Activated naive CD4-positive, alpha-beta T cell treated with anti-CD3 and anti-CD28 coated beads, Interleukin-2, amount 10 ng/mL, durations not matched to agents 7 days and 5 days (primary cell): ENCODE measurements at regions not wholly inside any gene's neighbourhood (a gene's known extent, or its start where the extent isn't known, plus 50 kb on each side); places are given as distances from the start of the nearest gene placed in this dataset.
"Not testable (repeated sequence)": the region's sequence is repeated elsewhere in the genome, so short reads cannot be mapped to it uniquely, and the experiment has no call there.

Experiments
- CTCF ChIA-PET: fragments of 350-600 bp; sonication (Branson Sonifier 250); formaldehyde crosslinking; loops from one replicate; lab custom pipeline; 2021; ENCODE audit warnings: antibody characterized with exemption; lab: Charles Lee
- DNase-seq: peaks from one replicate; pipeline ENCODE4 v3.0.0-alpha.2; 2020
- H3K27ac Mint-ChIP-seq: one replicate; pipeline ENCODE4 v1.8.0; 2021; ENCODE audit warnings: mild to moderate bottlenecking, moderate library complexity, mixed read lengths
- H3K27me3 Mint-ChIP-seq: one replicate; pipeline ENCODE4 v1.8.0; 2021; ENCODE audit warnings: mild to moderate bottlenecking, mixed read lengths
- H3K36me3 Mint-ChIP-seq: one replicate; pipeline ENCODE4 v1.8.0; 2021; ENCODE audit warnings: mixed read lengths
- H3K4me1 Mint-ChIP-seq: one replicate; pipeline ENCODE4 v1.8.0; 2021; ENCODE audit warnings: mixed read lengths
- H3K4me3 Mint-ChIP-seq: one replicate; pipeline ENCODE4 v1.8.0; 2021; ENCODE audit warnings: mild to moderate bottlenecking, moderate library complexity, mixed read lengths
- H3K9me3 Mint-ChIP-seq: one replicate; pipeline ENCODE4 v1.8.0; 2021; ENCODE audit warnings: mixed read lengths

GRCh38 chr20:4326195-4327065, 77.3 kb upstream of the ADRA1D start:
- DNase-seq = no peak
- no peak overlapping the region for H3K4me3 Mint-ChIP-seq
- H3K9me3 Mint-ChIP-seq = no peaks in the 10 kb centered on the region
- no peak overlapping the region for H3K27ac Mint-ChIP-seq
- no peaks in the 10 kb centered on the region for H3K4me1 Mint-ChIP-seq
- CTCF ChIA-PET = interaction anchor here (0.7 kb wide), 1 partner anchor 134 kb away, joined by 3 read pairs; no protein-coding TSS in a partner anchor
- no peaks in the 10 kb centered on the region for H3K36me3 Mint-ChIP-seq
- peaks cover 19% of the 10 kb centered on the region for H3K27me3 Mint-ChIP-seq

- no peaks in the 10 kb centered on the region for H3K9me3 Mint-ChIP-seq
- CTCF ChIA-PET = no interaction called here
- H3K27ac Mint-ChIP-seq = no peak overlapping the region
These were observed 76.6 kb upstream of the ADRA1D start for GRCh38 chr20:4325548-4326187.

GRCh38 chr20:4324611-4325243, 75.6 kb upstream of the ADRA1D start:
- CTCF ChIA-PET = no interaction called here
- Mint-ChIP-seq H3K36me3 (no peaks in the 10 kb centered on the region), H3K9me3 (peaks cover 1% of the 10 kb centered on the region), H3K27me3 (peaks cover 21% of the 10 kb centered on the region), H3K27ac (no peak overlapping the region), H3K4me3 (no peak overlapping the region), H3K4me1 (no peaks in the 10 kb centered on the region)
- no peak for DNase-seq

More at GRCh38 chr20:4325548-4326187, 76.6 kb upstream of the ADRA1D start:
- DNase-seq = no peak
- Mint-ChIP-seq H3K36me3 (no peaks in the 10 kb centered on the region), H3K27me3 (peaks cover 21% of the 10 kb centered on the region), H3K4me1 (no peaks in the 10 kb centered on the region), H3K4me3 (no peak overlapping the region)

GRCh38 chr20:4322499-4322898, 73.4 kb upstream of the ADRA1D start:
- no peak for DNase-seq
- CTCF ChIA-PET = no interaction called here
- no peak overlapping the region for H3K4me3 Mint-ChIP-seq
- no peak overlapping the region for H3K27ac Mint-ChIP-seq
- H3K9me3 Mint-ChIP-seq = peaks cover 3% of the 10 kb centered on the region
- H3K36me3 Mint-ChIP-seq = no peaks in the 10 kb centered on the region
- no peaks in the 10 kb centered on the region for H3K4me1 Mint-ChIP-seq
- peaks cover 25% of the 10 kb centered on the region for H3K27me3 Mint-ChIP-seq

DNA sequence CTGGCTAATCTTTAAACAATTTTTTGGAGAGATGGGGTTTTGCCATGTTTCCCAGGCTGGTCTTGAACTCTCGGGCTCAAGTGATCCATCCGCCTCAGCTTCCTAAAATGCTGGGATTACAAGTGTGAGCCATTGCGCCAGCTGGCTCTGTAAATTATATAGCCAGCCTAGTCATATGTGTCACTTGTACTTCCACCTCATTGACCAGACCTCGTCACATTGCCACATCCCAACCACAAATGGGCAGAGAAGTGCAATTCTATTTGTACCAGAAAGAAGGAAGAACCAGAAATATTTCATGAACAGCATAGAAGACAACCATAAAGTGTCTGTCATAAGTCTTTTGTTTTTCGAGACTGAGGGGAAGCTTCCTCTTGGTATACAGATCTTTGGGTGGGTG, 71.2 kb upstream of the ADRA1D start:
- no peak overlapping the region for H3K4me3 Mint-ChIP-seq
- H3K27me3 Mint-ChIP-seq = peaks cover 20% of the 10 kb centered on the region
- no peak for DNase-seq
- CTCF ChIA-PET = no interaction called here
- H3K27ac Mint-ChIP-seq = no peak overlapping the region
- no peaks in the 10 kb centered on the region for H3K4me1 Mint-ChIP-seq
- H3K36me3 Mint-ChIP-seq = no peaks in the 10 kb centered on the region
- peaks cover 3% of the 10 kb centered on the region for H3K9me3 Mint-ChIP-seq

DNA sequence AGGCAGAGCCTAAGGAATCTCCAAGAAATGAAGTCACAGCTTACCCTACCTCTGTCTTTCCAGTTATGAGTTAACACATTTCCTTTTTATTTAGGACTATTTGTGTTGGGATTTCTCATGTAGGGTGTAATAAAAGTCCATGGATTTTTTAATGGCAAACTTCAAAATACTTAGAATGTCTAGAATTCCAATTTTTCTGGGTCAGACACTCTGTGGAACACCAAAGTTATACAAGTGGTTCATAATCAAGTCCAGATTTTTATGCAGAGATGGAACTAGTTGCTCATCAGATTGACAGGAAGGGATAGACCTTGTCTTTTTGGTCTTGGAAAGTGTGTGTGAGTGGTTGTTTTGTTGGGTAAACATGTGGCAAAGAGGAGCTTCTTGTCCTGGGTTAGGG, 69.8 kb upstream of the ADRA1D start:
- no peaks in the 10 kb centered on the region for H3K4me1 Mint-ChIP-seq
- no peak for DNase-seq
- peaks cover 18% of the 10 kb centered on the region for H3K27me3 Mint-ChIP-seq
- H3K9me3 Mint-ChIP-seq = peaks cover 3% of the 10 kb centered on the region
- CTCF ChIA-PET = no interaction called here
- no peak overlapping the region for H3K4me3 Mint-ChIP-seq
- no peak overlapping the region for H3K27ac Mint-ChIP-seq
- no peaks in the 10 kb centered on the region for H3K36me3 Mint-ChIP-seq

GRCh38 chr20:4310616-4311015, 61.5 kb upstream of the ADRA1D start:
- CTCF ChIA-PET = not testable (repeated sequence)
- peaks cover 15% of the 10 kb centered on the region for H3K27me3 Mint-ChIP-seq

DNA sequence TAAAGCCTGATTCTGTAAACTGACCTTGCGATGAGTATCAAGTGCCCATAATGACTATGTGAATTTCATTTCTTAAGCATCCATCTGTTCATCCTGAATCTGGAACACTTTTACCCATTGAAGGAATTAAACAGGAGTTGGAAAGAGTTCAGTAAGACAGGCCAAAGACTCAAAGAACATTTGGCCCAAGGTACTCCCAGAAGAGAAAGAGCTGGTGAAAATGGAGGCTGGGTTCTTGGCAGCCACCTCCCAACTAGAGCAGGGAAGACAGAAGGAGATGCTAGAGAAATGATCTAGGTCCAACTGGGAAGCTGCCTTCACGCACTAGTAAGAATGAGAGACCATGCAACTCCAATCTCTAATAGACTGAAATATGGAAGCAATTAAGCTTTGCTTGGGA, 57.1 kb upstream of the ADRA1D start:
- no peak overlapping the region for H3K4me3 Mint-ChIP-seq
- H3K27me3 Mint-ChIP-seq = peaks cover 21% of the 10 kb centered on the region
- H3K9me3 Mint-ChIP-seq = no peaks in the 10 kb centered on the region
- no peak for DNase-seq
- CTCF ChIA-PET = interaction anchor here (0.8 kb wide), 1 partner anchor 31 kb away, joined by 3 read pairs; no protein-coding TSS in a partner anchor
- no peaks in the 10 kb centered on the region for H3K36me3 Mint-ChIP-seq
- no peaks in the 10 kb centered on the region for H3K4me1 Mint-ChIP-seq
- no peak overlapping the region for H3K27ac Mint-ChIP-seq

More at GRCh38 chr20:4310616-4311015, 61.5 kb upstream of the ADRA1D start:
- not testable (repeated sequence) for H3K27ac Mint-ChIP-seq, DNase-seq, H3K9me3 Mint-ChIP-seq, H3K36me3 Mint-ChIP-seq, H3K4me3 Mint-ChIP-seq, H3K4me1 Mint-ChIP-seq

DNA sequence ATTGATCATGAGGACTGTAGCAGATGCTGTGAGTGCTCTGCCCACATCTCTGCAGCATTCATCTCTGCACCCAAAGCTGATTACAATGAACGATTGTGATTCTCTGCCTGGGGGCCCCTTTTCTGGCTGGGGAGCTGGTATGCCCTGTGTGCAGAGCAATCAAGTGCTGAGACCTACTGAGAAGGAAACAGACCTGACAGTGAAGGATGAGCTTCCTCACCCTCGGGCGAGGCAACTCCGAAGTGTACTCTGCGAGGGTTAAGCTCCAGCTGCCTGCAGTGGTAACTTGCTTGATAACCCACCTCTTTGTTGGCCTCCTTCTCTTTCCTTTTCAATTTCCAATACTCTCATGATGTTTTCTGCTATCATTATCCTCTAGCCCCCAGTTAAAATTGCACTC, 56.0 kb upstream of the ADRA1D start:
- Mint-ChIP-seq H3K4me3 (no peak overlapping the region), H3K9me3 (no peaks in the 10 kb centered on the region), H3K36me3 (no peaks in the 10 kb centered on the region), H3K4me1 (no peaks in the 10 kb centered on the region), H3K27me3 (peaks cover 31% of the 10 kb centered on the region), H3K27ac (no peak overlapping the region)
- CTCF ChIA-PET = no interaction called here
- no peak for DNase-seq

- Mint-ChIP-seq H3K27me3 (peaks cover 31% of the 10 kb centered on the region), H3K36me3 (no peaks in the 10 kb centered on the region), H3K27ac (no peak overlapping the region), H3K4me3 (no peak overlapping the region), H3K4me1 (no peaks in the 10 kb centered on the region), H3K9me3 (no peaks in the 10 kb centered on the region)
- no peak for DNase-seq
- CTCF ChIA-PET = no interaction called here
These were observed 55.5 kb upstream of the ADRA1D start for GRCh38 chr20:4304601-4305000.

DNA sequence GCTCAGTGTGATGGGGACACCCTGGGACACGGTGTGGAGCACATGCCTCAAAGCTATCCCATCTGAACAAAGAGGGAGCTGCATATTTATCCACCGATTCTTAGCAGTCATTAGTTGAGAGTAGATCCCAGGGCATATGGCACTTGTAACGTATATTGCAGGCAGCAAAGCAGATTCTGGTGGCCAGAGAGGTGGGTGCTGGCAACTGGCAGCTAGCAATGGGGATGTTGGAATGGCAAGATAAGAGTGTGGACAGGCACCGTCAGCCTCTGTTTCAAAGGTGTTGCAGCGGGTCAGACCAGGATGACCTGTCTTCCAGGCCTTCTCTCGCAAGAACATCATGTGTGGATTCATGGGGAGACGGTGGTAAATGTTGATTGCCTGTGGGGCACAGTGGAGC, 54.0 kb upstream of the ADRA1D start:
- H3K9me3 Mint-ChIP-seq = no peaks in the 10 kb centered on the region
- DNase-seq = no peak
- H3K36me3 Mint-ChIP-seq = no peaks in the 10 kb centered on the region
- H3K27me3 Mint-ChIP-seq = peaks cover 41% of the 10 kb centered on the region
- CTCF ChIA-PET = no interaction called here
- no peak overlapping the region for H3K27ac Mint-ChIP-seq
- no peaks in the 10 kb centered on the region for H3K4me1 Mint-ChIP-seq
- no peak overlapping the region for H3K4me3 Mint-ChIP-seq

DNA sequence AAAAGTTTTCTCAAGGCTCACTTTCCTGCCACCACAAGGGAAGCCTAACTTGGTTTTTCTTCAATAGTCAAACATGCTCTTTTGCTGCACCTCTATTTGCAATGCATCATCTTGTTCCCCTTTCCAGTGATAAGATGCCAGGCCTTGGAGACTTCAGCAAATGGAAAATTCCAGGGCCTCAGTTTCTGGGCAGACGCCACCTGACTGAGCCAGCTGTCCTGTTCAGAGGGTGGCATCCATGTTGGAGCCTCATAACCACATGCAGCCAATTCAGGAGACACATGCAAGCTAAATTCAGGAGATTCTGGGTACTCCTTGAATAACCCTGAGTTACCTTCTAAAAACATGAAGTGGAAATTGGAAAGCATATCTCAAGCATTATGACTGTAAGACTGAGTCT, 51.8 kb upstream of the ADRA1D start:
- Mint-ChIP-seq H3K4me1 (no peaks in the 10 kb centered on the region), H3K27me3 (peaks cover 41% of the 10 kb centered on the region), H3K4me3 (no peak overlapping the region), H3K27ac (no peak overlapping the region), H3K36me3 (no peaks in the 10 kb centered on the region), H3K9me3 (no peaks in the 10 kb centered on the region)
- DNase-seq = no peak
- CTCF ChIA-PET = no interaction called here

DNA sequence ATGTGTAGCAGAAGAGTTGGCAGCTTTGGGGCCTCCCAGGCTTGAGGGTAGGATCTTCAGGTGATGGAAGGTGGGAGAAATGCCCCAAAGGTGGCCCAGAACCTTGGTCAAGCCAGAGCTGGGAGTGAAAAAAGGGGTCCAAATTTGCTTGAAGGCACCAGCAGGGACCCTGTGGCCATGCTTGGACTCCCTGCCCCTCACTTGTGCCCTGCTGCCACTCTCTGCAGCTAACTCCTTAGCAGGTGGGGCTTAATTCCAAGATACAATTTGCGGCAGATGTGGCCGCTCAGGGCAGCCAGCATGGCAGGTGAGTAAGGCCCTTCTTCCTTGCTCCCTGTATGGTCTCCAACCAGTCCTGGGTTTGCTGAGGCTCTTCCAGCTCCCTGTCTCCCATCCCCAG, 51.3 kb upstream of the ADRA1D start:
- peaks cover 43% of the 10 kb centered on the region for H3K27me3 Mint-ChIP-seq
- H3K27ac Mint-ChIP-seq = no peak overlapping the region
- no peaks in the 10 kb centered on the region for H3K9me3 Mint-ChIP-seq
- no peaks in the 10 kb centered on the region for H3K36me3 Mint-ChIP-seq
- no peaks in the 10 kb centered on the region for H3K4me1 Mint-ChIP-seq
- DNase-seq = no peak
- CTCF ChIA-PET = no interaction called here
- H3K4me3 Mint-ChIP-seq = no peak overlapping the region

DNA sequence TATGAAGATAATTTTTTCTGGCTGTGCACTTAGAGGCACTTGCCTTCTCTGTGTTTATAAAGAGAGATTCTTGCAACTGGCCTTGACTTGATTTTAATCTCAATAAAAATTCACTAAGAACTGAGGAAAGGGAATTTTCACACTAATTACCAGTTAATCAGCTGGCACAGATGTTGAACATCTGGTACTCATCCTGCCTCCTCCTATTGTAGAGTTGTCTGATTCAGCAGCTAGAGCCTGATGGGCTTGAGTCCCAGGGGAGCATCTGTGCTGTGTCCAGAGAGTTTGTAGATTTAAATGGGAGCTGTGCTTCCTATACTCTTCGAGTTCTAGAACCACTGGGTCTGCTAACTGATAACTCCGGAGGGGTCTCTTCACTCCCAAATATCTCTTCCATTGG, 50.7 kb upstream of the ADRA1D start:
- H3K27me3 Mint-ChIP-seq = peaks cover 48% of the 10 kb centered on the region
- H3K4me1 Mint-ChIP-seq = no peaks in the 10 kb centered on the region

More for the DNA sequence above, 50.7 kb upstream of the ADRA1D start:
- CTCF ChIA-PET = no interaction called here
- Mint-ChIP-seq H3K4me3 (no peak overlapping the region), H3K36me3 (no peaks in the 10 kb centered on the region), H3K9me3 (no peaks in the 10 kb centered on the region), H3K27ac (no peak overlapping the region)
- DNase-seq = no peak
